Gastrocnemius medialis (tissue), 4 donors: ENCODE measurements at regions not wholly inside any gene's neighbourhood (a gene's known extent, or its start where the extent isn't known, plus 50 kb on each side); places are given as distances from the start of the nearest gene placed in this dataset.

ENCODE experiments used
- ATAC-seq, 2 donors: fragments of 150-250 bp; one replicate each; pipeline ENCODE4 v1.9.1; 2016
- DNase-seq, 2 donors: peaks; one replicate each; pipeline ENCODE4 v3.0.0-alpha.2; 2019
- H3K27ac ChIP-seq, 4 donors: fragments of 200-600 bp; sonication (generic); 1 replicate in 1 of 4; 2 replicates in 3 of 4; pipeline ENCODE4 v1.5.1; 2016 to 2018; ENCODE audit warnings: mild to moderate bottlenecking in 2 of 4, moderate library complexity in 1 of 4
- H3K27me3 ChIP-seq, 3 donors: fragments of 200-600 bp; sonication (generic) in 2 of 3; 1 replicate in 1 of 3; 2 replicates in 2 of 3; pipeline versions ENCODE4 v1.5.1 to v1.6.0; 2016 to 2019; ENCODE audit warnings: mild to moderate bottlenecking in 1 of 3, moderate library complexity in 1 of 3
- H3K36me3 ChIP-seq, 2 donors: fragments of 200-600 bp; sonication (generic) in 1 of 2; one replicate each; pipeline ENCODE4 v1.5.1; 2017 to 2018
- H3K4me1 ChIP-seq, 2 donors: fragments of 200-600 bp; sonication (generic) in 1 of 2; one replicate each; pipeline ENCODE4 v1.5.1; 2016 to 2017; ENCODE audit warnings: mild to moderate bottlenecking in 2 of 2
- H3K4me3 ChIP-seq, 4 donors: fragments of 200-600 bp; sonication (generic) in 3 of 4; 1 replicate in 1 of 4; 2 replicates in 3 of 4; pipeline ENCODE4 v1.5.1; 2016 to 2019; ENCODE audit warnings: mild to moderate bottlenecking in 2 of 4
- H3K9me3 ChIP-seq, 3 donors: fragments of 200-600 bp; sonication (generic) in 2 of 3; 1 replicate in 1 of 3; 2 replicates in 2 of 3; pipeline ENCODE4 v1.5.1; 2016 to 2019
- POLR2A ChIP-seq, 2 donors: fragments of 450-650 bp; IDR thresholded peaks; one replicate each; pipeline ENCODE4 v1.6.1; 2017; ENCODE audit warnings: antibody characterized with exemption in 2 of 2, mild to moderate bottlenecking in 2 of 2, moderate library complexity in 2 of 2
- in situ Hi-C, 4 donors: fragments of 200-750 bp; cut with MboI; loops; one replicate each; pipeline versions ENCODE4 v1.15.0 to v1.8.0; 2017; ENCODE audit warnings: low sequenced_read_pairs in 4 of 4
- intact Hi-C: fragments of 100-400 bp; cut with DNase I; formaldehyde crosslinking; loops from one replicate; pipeline ENCODE4 v1.15.1; 2023; ENCODE audit warnings: low total_unique reads
- TF ChIP-seq, protein P1 (sequence below), 5 experiments: fragments of 450-650 bp in 3 of 5; fragments of 200-600 bp in 2 of 5; sonication (generic) in 2 of 5; IDR thresholded peaks in 4 of 5; conservative IDR thresholded peaks in 1 of 5; 1 replicate in 4 of 5; 2 replicates in 1 of 5; pipeline ENCODE4 v1.5.1; 2016 to 2019; ENCODE audit warnings: antibody characterized with exemption in 5 of 5, mild to moderate bottlenecking in 3 of 5, moderate library complexity in 3 of 5

DNA sequence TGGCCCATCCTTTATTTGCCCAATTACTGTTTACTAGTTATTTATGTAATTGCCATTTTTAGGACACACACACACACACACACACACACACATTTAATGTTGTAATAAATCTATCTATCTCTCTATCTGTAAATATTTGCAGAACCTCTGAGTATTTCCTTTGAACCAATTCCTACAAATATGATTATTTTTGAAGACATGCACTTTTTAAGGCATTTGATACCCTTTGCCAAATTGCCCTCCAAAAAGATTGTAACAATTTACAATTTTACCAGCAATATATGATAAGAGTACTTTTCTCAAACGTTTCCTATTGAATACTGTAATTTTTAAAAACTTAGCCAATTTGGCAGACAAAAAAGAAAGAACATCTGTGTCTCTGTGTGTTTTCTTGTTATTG lies 143.8 kb upstream of the FOXF1 start:
- no peak overlapping the region for H3K27ac ChIP-seq
- peaks cover 0 to 24% (median 5%) of the 10 kb centered on the region in 3 donors for H3K27me3 ChIP-seq
- no peaks in the 10 kb centered on the region for H3K36me3 ChIP-seq
- no peaks in the 10 kb centered on the region for H3K4me1 ChIP-seq
- no peak for DNase-seq
- TF ChIP-seq POLR2A (IDR thresholded peaks at IDR 0.05) = no peak
- TF ChIP-seq, protein P1, sequence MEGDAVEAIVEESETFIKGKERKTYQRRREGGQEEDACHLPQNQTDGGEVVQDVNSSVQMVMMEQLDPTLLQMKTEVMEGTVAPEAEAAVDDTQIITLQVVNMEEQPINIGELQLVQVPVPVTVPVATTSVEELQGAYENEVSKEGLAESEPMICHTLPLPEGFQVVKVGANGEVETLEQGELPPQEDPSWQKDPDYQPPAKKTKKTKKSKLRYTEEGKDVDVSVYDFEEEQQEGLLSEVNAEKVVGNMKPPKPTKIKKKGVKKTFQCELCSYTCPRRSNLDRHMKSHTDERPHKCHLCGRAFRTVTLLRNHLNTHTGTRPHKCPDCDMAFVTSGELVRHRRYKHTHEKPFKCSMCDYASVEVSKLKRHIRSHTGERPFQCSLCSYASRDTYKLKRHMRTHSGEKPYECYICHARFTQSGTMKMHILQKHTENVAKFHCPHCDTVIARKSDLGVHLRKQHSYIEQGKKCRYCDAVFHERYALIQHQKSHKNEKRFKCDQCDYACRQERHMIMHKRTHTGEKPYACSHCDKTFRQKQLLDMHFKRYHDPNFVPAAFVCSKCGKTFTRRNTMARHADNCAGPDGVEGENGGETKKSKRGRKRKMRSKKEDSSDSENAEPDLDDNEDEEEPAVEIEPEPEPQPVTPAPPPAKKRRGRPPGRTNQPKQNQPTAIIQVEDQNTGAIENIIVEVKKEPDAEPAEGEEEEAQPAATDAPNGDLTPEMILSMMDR (IDR thresholded peaks at IDR 0.05 in 4 of 5, conservative IDR thresholded peaks at IDR 0.05 in 1 of 5) = no peak
- intact Hi-C loops = no loop called here
- in situ Hi-C loops = no loop called here
- H3K9me3 ChIP-seq = no peaks in the 10 kb centered on the region
- no peak for ATAC-seq
- H3K4me3 ChIP-seq = no peak overlapping the region

DNA sequence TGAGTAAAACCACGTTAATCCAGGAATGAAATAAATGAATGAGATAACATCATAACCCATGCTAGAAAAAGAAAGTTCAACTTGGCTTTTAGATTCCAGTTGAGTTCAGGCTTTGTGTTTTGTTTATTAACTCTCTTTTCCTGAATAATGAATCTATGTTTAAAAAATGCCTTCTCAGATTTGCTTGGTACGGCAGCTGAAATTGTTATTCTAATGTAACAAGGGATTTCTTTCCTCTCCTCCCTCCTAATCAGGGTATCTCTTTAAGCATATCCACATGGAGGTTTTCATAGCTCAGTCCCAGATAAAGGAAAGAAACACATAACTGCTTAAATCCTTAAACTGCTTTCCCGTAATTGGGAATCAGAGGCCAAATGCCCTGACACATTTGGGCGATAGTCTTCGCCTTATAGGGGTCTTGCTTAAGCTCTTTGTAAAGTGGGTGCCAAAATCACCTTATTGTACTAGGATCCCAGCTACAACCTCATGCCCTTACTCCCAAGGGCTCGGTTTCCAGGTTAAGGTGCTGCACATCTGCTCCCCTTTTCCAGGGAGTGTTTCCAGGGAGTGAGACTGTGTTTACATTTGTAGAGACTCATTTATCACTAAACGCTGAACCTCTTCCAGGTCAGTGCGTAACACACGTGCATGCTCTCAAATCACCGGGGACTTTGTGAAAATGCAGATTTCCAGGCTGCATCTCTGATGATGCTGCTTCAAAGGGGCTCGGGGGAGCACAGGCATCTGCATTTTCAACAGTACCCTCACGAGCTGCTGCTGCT lies 142.8 kb upstream of the FOXF1 start:
- Histone ChIP-seq H3K4me3 (no peak overlapping the region), H3K4me1 (no peaks in the 10 kb centered on the region), H3K27ac (no peak overlapping the region), H3K9me3 (no peaks in the 10 kb centered on the region), H3K27me3 (peaks cover 0 to 19% (median 4%) of the 10 kb centered on the region in 3 donors), H3K36me3 (no peaks in the 10 kb centered on the region)
- in situ Hi-C loops = no loop called here
- intact Hi-C loops = no loop called here
- ATAC-seq (no peak), DNase-seq (no peak)
- TF ChIP-seq, protein P1 (IDR thresholded peaks at IDR 0.05 in 4 of 5, conservative IDR thresholded peaks at IDR 0.05 in 1 of 5) = no peak
- no peak for TF ChIP-seq POLR2A (IDR thresholded peaks at IDR 0.05)

DNA sequence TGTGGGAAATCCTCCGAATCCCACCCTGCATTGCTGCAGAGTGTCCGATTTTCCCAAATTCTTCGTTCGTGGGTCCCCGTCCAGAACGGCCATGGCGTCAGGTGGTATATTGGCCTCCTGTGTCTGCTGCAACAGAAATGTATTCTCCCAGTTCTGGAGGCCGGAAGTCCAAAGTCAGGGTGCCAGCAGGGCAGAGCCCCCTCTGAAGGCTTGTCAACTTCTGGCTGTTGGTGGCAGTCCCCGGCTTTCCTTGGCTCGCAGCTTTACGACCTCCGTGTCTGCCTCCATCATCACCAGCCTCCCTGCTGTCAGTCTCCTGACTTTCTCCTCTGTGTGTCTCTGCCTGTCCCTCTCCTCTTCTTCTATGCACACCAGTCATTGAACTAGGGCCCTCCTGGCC lies 142.1 kb upstream of the FOXF1 start:
- Histone ChIP-seq H3K4me1 (no peaks in the 10 kb centered on the region), H3K27ac (no peak overlapping the region), H3K27me3 (peaks cover 0 to 18% (median 0%) of the 10 kb centered on the region in 3 donors)

DNA sequence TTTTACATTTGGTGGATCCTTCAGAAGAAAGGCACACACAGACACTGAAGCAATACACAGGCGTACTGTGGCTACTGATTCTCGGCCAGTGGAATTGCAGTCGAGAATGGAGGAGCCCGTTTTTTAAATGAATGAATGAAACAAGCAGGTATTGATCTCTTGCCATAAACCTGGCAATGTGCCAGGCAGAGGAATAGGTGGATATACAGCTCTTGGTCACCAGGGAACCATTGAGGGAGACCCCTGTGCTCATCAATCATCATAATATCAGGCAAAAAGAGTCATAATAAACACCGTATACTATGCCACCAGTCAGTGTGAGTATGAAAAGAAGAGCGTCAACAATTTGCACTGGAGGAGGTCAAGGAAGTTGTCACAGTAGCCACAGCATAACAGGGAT lies 140.3 kb upstream of the FOXF1 start:
- Histone ChIP-seq H3K4me3 (no peak overlapping the region), H3K9me3 (no peaks in the 10 kb centered on the region), H3K36me3 (no peaks in the 10 kb centered on the region), H3K4me1 (no peaks in the 10 kb centered on the region), H3K27me3 (peaks cover 0 to 15% (median 0%) of the 10 kb centered on the region in 3 donors), H3K27ac (no peak overlapping the region)
- intact Hi-C loops (no loop called here), in situ Hi-C loops (no loop called here)
- DNase-seq = no peak
- no peak for TF ChIP-seq POLR2A (IDR thresholded peaks at IDR 0.05)
- TF ChIP-seq, protein P1 (IDR thresholded peaks at IDR 0.05 in 4 of 5, conservative IDR thresholded peaks at IDR 0.05 in 1 of 5) = no peak
- ATAC-seq = no peak

More for the DNA sequence above, 142.1 kb upstream of the FOXF1 start:
- ATAC-seq (no peak), DNase-seq (no peak)
- in situ Hi-C loops = no loop called here
- no peak overlapping the region for H3K4me3 ChIP-seq
- no peaks in the 10 kb centered on the region for H3K36me3 ChIP-seq
- no peak for TF ChIP-seq POLR2A (IDR thresholded peaks at IDR 0.05)
- TF ChIP-seq, protein P1 (IDR thresholded peaks at IDR 0.05 in 4 of 5, conservative IDR thresholded peaks at IDR 0.05 in 1 of 5) = no peak
- intact Hi-C loops = no loop called here
- no peaks in the 10 kb centered on the region for H3K9me3 ChIP-seq
